ENCODE measurements at regions not wholly inside any gene's neighbourhood (a gene's known extent, or its start where the extent isn't known, plus 50 kb on each side); places are given as distances from the start of the nearest gene placed in this dataset.
"Not testable (repeated sequence)": the region's sequence is repeated elsewhere in the genome, so short reads cannot be mapped to it uniquely, and the experiment has no call there.

GRCh38 chr6:130613176-130613575 lies 214.0 kb upstream of the SMLR1 start:
- DNase-seq, result no peak

GRCh38 chr6:130615816-130616215 lies 211.4 kb upstream of the SMLR1 start:
- DNase-seq, result no peak

GRCh38 chr6:130617658-130618057 lies 209.5 kb upstream of the SMLR1 start:
- no peak for DNase-seq

- not testable (repeated sequence) for DNase-seq
Observed at GRCh38 chr6:130618806-130619205, 208.4 kb upstream of the SMLR1 start.

GRCh38 chr6:130620338-130620781 lies 206.8 kb upstream of the SMLR1 start:
- no peak for DNase-seq

GRCh38 chr6:130622142-130622541 lies 205.1 kb upstream of the SMLR1 start:
- no peak for DNase-seq

GRCh38 chr6:130624046-130624445 lies 203.2 kb upstream of the SMLR1 start:
- DNase-seq, result no peak

GRCh38 chr6:130625825-130626527 lies 201.2 kb upstream of the SMLR1 start:
- no peak for DNase-seq

- no peak for DNase-seq
Observed at GRCh38 chr6:130628862-130629261, 198.3 kb upstream of the SMLR1 start.

- no peak for DNase-seq
Observed at GRCh38 chr6:130629640-130630039, 197.6 kb upstream of the SMLR1 start.

GRCh38 chr6:130632277-130632676 lies 194.9 kb upstream of the SMLR1 start:
- no peak for DNase-seq

GRCh38 chr6:130632897-130633296 lies 194.3 kb upstream of the SMLR1 start:
- DNase-seq, result no peak

GRCh38 chr6:130643361-130643760 lies 183.8 kb upstream of the SMLR1 start:
- no peak for DNase-seq

GRCh38 chr6:130644175-130644574 lies 183.0 kb upstream of the SMLR1 start:
- DNase-seq, result no peak

GRCh38 chr6:130644769-130645168 lies 182.4 kb upstream of the SMLR1 start:
- DNase-seq, result not testable (repeated sequence)

GRCh38 chr6:130647246-130647645 lies 180.0 kb upstream of the SMLR1 start:
- no peak for DNase-seq

- no peak for DNase-seq
Observed at GRCh38 chr6:130655586-130655985, 171.6 kb upstream of the SMLR1 start.

GRCh38 chr6:130661077-130661476 lies 166.1 kb upstream of the SMLR1 start:
- no peak for DNase-seq

GRCh38 chr6:130666786-130667185 lies 160.4 kb upstream of the SMLR1 start:
- DNase-seq, result no peak

GRCh38 chr6:130670142-130670541 lies 157.1 kb upstream of the SMLR1 start:
- no peak for DNase-seq

GRCh38 chr6:130671119-130671518 lies 156.1 kb upstream of the SMLR1 start:
- DNase-seq, result no peak

GRCh38 chr6:130671577-130671976 lies 155.6 kb upstream of the SMLR1 start:
- no peak for DNase-seq

GRCh38 chr6:130672153-130672552 lies 155.1 kb upstream of the SMLR1 start:
- no peak for DNase-seq

- DNase-seq, result no peak
Observed at GRCh38 chr6:130674604-130675003, 152.6 kb upstream of the SMLR1 start.

- no peak for DNase-seq
Observed at GRCh38 chr6:130675072-130675471, 152.1 kb upstream of the SMLR1 start.
